CD14-positive monocyte (primary cell): ENCODE measurements at regions not wholly inside any gene's neighbourhood (a gene's known extent, or its start where the extent isn't known, plus 50 kb on each side); places are given as distances from the start of the nearest gene placed in this dataset.

Experiments used
- DNase-seq, 3 donors: peaks; one replicate each; pipeline ENCODE4 v3.0.0-alpha.2; 2011 to 2022
- H2AFZ ChIP-seq: 2 replicates; pipeline ENCODE4 v1.6.0; 2012; ENCODE audit warnings: mild to moderate bottlenecking, low read depth, low read length, inconsistent platforms; ENCODE audit not compliant: insufficient read depth, poor library complexity, severe bottlenecking
- H3K27ac ChIP-seq, 2 donors: 1 replicate in 1 of 2; 2 replicates in 1 of 2; pipeline ENCODE4 v1.5.1; 2012 to 2013; ENCODE audit warnings: low read length in 2 of 2, control low read depth in 1 of 2, inconsistent platforms in 1 of 2, low read depth in 1 of 2, mild to moderate bottlenecking in 1 of 2
- H3K27me3 ChIP-seq, 2 donors: one replicate each; pipeline versions ENCODE4 v1.6.0 to v1.6.1; 2011 to 2013; ENCODE audit warnings: low read length in 2 of 2; ENCODE audit not compliant: control insufficient read depth in 2 of 2, insufficient read depth in 2 of 2
- H3K36me3 ChIP-seq, 2 donors: replicated peaks in 1 of 2; 1 replicate in 1 of 2; 2 replicates in 1 of 2; pipeline versions ENCODE4 v1.5.1 to v1.6.1; 2012 to 2013; ENCODE audit warnings: low read length in 2 of 2, control low read depth in 1 of 2, inconsistent platforms in 1 of 2, mild to moderate bottlenecking in 1 of 2; ENCODE audit not compliant: insufficient read depth in 2 of 2, control insufficient read depth in 1 of 2
- H3K4me1 ChIP-seq, 2 donors: 1 replicate in 1 of 2; 2 replicates in 1 of 2; pipeline versions ENCODE4 v1.5.1 to v1.6.1; 2012 to 2013; ENCODE audit warnings: low read length in 2 of 2, control low read depth in 1 of 2, inconsistent platforms in 1 of 2, mild to moderate bottlenecking in 1 of 2, moderate library complexity in 1 of 2; ENCODE audit not compliant: insufficient read depth in 2 of 2, control insufficient read depth in 1 of 2
- H3K4me2 ChIP-seq: replicated peaks from 2 replicates; pipeline ENCODE3; 2012; ENCODE audit warnings: low read length, moderate library complexity, mild to moderate bottlenecking; ENCODE audit not compliant: poor library complexity, severe bottlenecking; ENCODE audit errors: extremely low read depth
- H3K4me3 ChIP-seq, 3 experiments: fragments of 200-600 bp in 1 of 3; sonication (generic) in 1 of 3; replicated peaks in 1 of 3; 1 replicate in 2 of 3; 2 replicates in 1 of 3; pipeline ENCODE4 v1.5.1; 2011 to 2013; ENCODE audit warnings: low read length in 3 of 3, mild to moderate bottlenecking in 3 of 3, control low read depth in 2 of 3, low read depth in 2 of 3, inconsistent platforms in 1 of 3, moderate library complexity in 1 of 3
- H3K79me2 ChIP-seq: 2 replicates; pipeline ENCODE4 v1.6.0; 2012; ENCODE audit warnings: mild to moderate bottlenecking, control low read depth, inconsistent platforms, low read length, moderate library complexity; ENCODE audit not compliant: insufficient read depth
- H3K9ac ChIP-seq: 2 replicates; pipeline ENCODE4 v1.6.0; 2017; ENCODE audit warnings: low read length, mild to moderate bottlenecking; ENCODE audit not compliant: insufficient read depth, poor library complexity, severe bottlenecking
- H3K9me3 ChIP-seq, 2 donors: replicated peaks in 1 of 2; 1 replicate in 1 of 2; 2 replicates in 1 of 2; pipeline versions ENCODE4 v1.5.1 to v1.6.1; 2012 to 2013; ENCODE audit warnings: low read length in 2 of 2, control low read depth in 1 of 2; ENCODE audit not compliant: control insufficient read depth in 1 of 2, insufficient read depth in 1 of 2
- H4K20me1 ChIP-seq: 2 replicates; pipeline ENCODE4 v1.6.0; 2012; ENCODE audit warnings: mild to moderate bottlenecking, low read length, control low read depth, moderate library complexity; ENCODE audit not compliant: insufficient read depth
- H3K27ac Mint-ChIP-seq, 7 donors: one replicate each; pipeline ENCODE4 v1.8.0; 2020; ENCODE audit warnings: mild to moderate bottlenecking in 7 of 7, mixed read lengths in 7 of 7, moderate library complexity in 6 of 7, inconsistent platforms in 2 of 7
- H3K27me3 Mint-ChIP-seq, 3 donors: one replicate each; pipeline ENCODE4 v1.8.0; 2021 to 2022; ENCODE audit warnings: low read depth in 3 of 3, mild to moderate bottlenecking in 3 of 3, mixed read lengths in 3 of 3, moderate library complexity in 3 of 3, inconsistent platforms in 1 of 3
- H3K36me3 Mint-ChIP-seq, 2 donors: one replicate each; pipeline ENCODE4 v1.8.0; 2020; ENCODE audit warnings: mixed read lengths in 2 of 2, inconsistent platforms in 1 of 2, mild to moderate bottlenecking in 1 of 2
- H3K4me1 Mint-ChIP-seq: one replicate; pipeline ENCODE4 v1.8.0; 2020; ENCODE audit warnings: mild to moderate bottlenecking, mixed read lengths
- H3K4me3 Mint-ChIP-seq, 2 donors: one replicate each; pipeline ENCODE4 v1.8.0; 2020; ENCODE audit warnings: mild to moderate bottlenecking in 2 of 2, mixed read lengths in 2 of 2, moderate library complexity in 1 of 2
- H3K9me3 Mint-ChIP-seq, 7 donors: one replicate each; pipeline ENCODE4 v1.8.0; 2020 to 2022; ENCODE audit warnings: mixed read lengths in 7 of 7, mild to moderate bottlenecking in 6 of 7, moderate library complexity in 6 of 7, inconsistent platforms in 2 of 7
- WGBS: methylation state at CpG from one replicate; pipeline ENCODE4 v1.1.5; 2013; ENCODE audit warnings: missing lambda C conversion rate; ENCODE audit not compliant: insufficient coverage; 5-methylcytosine and 5-hydroxymethylcytosine counted together
- intact Hi-C, 2 donors: fragments of 100-400 bp; cut with micrococcal nuclease; formaldehyde crosslinking; loops; one replicate each; pipeline versions ENCODE4 v1.15.0 to v1.15.1; 2023
- TF ChIP-seq, protein P1 (sequence below): fragments of 200-600 bp; IDR thresholded peaks from one replicate; pipeline ENCODE4 v1.8.0; 2022; ENCODE audit warnings: antibody characterized with exemption, mild to moderate bottlenecking

DNA sequence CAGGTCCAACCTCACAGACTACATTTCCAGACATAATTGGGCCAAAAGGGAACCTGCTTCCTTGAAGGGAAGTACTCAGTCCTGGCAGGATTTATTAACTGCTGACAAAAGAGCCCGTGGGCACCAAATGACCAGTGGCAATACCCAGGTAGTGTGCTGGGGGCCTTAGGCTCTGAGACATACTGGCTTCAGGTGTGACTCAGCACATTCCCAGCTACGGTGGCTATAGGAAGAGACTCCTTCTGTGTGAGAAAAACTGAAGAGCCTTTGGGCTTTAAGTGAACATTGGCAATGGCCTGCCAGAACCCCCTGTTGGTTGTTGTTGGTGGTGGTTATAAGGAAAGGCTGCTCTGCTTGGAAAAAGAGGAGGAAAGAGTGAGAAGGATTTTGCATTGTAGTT lies 401.8 kb downstream of the KCNJ3 start:
- no peaks in the 10 kb centered on the region for H3K4me1 Mint-ChIP-seq
- no peak overlapping the region for H3K9ac ChIP-seq
- no peak overlapping the region for H3K4me3 Mint-ChIP-seq

DNA sequence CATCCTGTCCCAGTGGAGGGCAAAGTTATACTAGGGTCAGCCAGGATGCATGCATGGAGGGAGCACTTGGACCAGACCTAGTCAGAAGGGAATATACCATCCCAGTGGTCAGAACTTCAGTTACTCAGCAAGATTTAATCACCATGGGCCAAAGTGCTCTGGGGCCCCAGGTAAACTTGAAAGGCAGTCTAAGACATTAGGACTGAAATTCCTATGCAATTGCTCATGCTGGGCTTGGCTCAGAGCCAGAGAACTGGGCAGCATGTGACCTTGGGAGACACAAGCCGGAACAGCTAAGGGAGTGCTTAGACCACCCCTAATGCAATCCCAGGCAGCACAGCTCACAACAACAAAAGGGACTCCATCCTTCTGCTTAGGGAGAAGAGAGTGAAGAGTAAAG lies 401.3 kb downstream of the KCNJ3 start:
- peaks cover 9 to 29% of the 10 kb centered on the region in 2 donors for H3K9me3 ChIP-seq
- no CpG with 5 or more reads among the region's 1 CpG for WGBS
- H3K4me3 Mint-ChIP-seq, result no peak overlapping the region
- H2AFZ ChIP-seq, result no peak overlapping the region
- DNase-seq, result no peak
- no peaks in the 10 kb centered on the region for H3K27me3 Mint-ChIP-seq
- no peaks in the 10 kb centered on the region for H3K36me3 Mint-ChIP-seq
- no peaks in the 10 kb centered on the region for H4K20me1 ChIP-seq
- no peaks in the 10 kb centered on the region for H3K4me1 Mint-ChIP-seq
- H3K27ac Mint-ChIP-seq, result no peak overlapping the region
- no peaks in the 10 kb centered on the region for H3K79me2 ChIP-seq
- H3K4me1 ChIP-seq, result no peaks in the 10 kb centered on the region
- no peak overlapping the region for H3K27ac ChIP-seq
- H3K9ac ChIP-seq, result no peak overlapping the region
- H3K9me3 Mint-ChIP-seq, result peaks cover 5 to 24% (median 8%) of the 10 kb centered on the region in 7 donors
- intact Hi-C loops, result no loop called here
- TF ChIP-seq, protein P1, sequence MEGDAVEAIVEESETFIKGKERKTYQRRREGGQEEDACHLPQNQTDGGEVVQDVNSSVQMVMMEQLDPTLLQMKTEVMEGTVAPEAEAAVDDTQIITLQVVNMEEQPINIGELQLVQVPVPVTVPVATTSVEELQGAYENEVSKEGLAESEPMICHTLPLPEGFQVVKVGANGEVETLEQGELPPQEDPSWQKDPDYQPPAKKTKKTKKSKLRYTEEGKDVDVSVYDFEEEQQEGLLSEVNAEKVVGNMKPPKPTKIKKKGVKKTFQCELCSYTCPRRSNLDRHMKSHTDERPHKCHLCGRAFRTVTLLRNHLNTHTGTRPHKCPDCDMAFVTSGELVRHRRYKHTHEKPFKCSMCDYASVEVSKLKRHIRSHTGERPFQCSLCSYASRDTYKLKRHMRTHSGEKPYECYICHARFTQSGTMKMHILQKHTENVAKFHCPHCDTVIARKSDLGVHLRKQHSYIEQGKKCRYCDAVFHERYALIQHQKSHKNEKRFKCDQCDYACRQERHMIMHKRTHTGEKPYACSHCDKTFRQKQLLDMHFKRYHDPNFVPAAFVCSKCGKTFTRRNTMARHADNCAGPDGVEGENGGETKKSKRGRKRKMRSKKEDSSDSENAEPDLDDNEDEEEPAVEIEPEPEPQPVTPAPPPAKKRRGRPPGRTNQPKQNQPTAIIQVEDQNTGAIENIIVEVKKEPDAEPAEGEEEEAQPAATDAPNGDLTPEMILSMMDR, result no peak
- no peak overlapping the region for H3K4me2 ChIP-seq
- H3K4me3 ChIP-seq, result no peak overlapping the region
- no peaks in the 10 kb centered on the region for H3K36me3 ChIP-seq
- H3K27me3 ChIP-seq, result no peaks in the 10 kb centered on the region

More for the DNA sequence above, 401.8 kb downstream of the KCNJ3 start:
- WGBS, result 60% methylated on average over 2 of the region's 2 CpGs
- no peak overlapping the region for H3K27ac ChIP-seq
- Mint-ChIP-seq H3K27ac (no peak overlapping the region), H3K27me3 (no peaks in the 10 kb centered on the region), H3K36me3 (no peaks in the 10 kb centered on the region), H3K9me3 (peaks cover 5 to 24% (median 8%) of the 10 kb centered on the region in 7 donors)
- intact Hi-C loops, result no loop called here
- H3K9me3 ChIP-seq, result peaks cover 9 to 29% of the 10 kb centered on the region in 2 donors
- DNase-seq, result no peak
- H3K36me3 ChIP-seq, result no peaks in the 10 kb centered on the region
- TF ChIP-seq, protein P1, result no peak
- H2AFZ ChIP-seq, result no peak overlapping the region
- no peaks in the 10 kb centered on the region for H3K79me2 ChIP-seq
- no peak overlapping the region for H3K4me3 ChIP-seq
- H3K4me2 ChIP-seq, result no peak overlapping the region
- no peaks in the 10 kb centered on the region for H3K27me3 ChIP-seq
- no peaks in the 10 kb centered on the region for H4K20me1 ChIP-seq
- no peaks in the 10 kb centered on the region for H3K4me1 ChIP-seq
